GM19468 (cell line): ENCODE measurements at regions not wholly inside any gene's neighbourhood (a gene's known extent, or its start where the extent isn't known, plus 50 kb on each side); places are given as distances from the start of the nearest gene placed in this dataset.
"Not testable (repeated sequence)": the region's sequence is repeated elsewhere in the genome, so short reads cannot be mapped to it uniquely, and the experiment has no call there.

ENCODE experiments used
- ATAC-seq: cut with Tn5 transposase; IDR thresholded peaks from one replicate; pipeline ENCODE4 v1.9.1; 2021; ENCODE audit warnings: mild to moderate bottlenecking, moderate library complexity, moderate number of reproducible peaks; ENCODE audit not compliant: unreplicated experiment; ENCODE audit errors: extremely low read depth

DNA sequence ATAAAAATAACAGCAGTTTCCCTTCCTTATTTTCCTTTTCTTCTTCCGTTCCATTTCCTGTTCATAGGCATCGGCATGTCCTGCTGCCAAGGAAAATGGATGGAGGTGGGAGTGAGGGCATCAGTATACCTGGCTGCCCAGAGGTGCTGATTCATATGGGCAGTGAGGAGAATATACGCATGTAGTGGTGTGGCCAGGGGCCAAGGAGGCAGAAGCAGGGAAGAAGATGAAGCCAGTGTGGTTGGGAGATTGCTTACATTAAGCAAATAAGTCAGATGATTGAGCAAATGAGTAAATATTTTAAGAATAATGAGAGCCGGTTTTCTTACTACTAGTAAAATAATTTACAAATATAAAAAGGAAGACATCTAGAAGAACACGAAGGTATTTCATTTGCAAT, 344.9 kb upstream of the PAPPA start:
- no peak for ATAC-seq

DNA sequence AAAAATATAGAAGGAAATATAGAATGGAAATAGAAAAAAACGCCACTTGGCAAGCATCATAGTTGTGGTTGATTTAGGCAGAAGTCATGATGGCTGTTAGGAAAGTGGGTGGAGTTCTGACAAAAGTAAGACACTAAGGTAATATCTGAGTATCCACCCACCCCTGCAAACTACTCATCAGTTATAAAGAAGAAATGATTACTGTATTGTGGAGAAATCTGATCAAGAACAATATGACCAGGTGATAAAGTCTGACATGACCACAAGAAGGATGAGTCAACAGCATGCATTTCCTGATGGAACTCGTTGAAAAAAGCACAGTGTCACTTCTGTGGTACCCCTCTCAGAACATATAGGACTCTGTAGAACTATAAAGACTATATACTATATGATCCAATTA, 343.4 kb upstream of the PAPPA start:
- no peak for ATAC-seq

DNA sequence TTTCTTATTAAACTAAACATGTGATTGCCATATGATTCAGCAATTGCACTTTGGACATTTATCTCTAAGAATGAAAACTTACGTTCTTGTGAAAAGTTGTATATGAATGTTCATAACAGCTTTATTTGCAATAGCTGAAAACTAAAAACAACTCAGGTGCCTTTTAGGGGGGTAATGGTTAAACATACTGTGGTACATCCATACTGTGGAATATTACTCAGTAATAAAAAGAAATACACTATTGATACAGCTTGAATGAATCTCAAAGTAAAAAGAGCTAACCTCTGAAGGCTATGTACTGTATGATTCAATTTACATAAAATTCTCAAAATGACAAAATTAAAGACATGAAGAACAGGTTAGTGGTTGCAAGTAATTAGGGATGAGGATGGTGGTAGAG, 339.5 kb upstream of the PAPPA start:
- ATAC-seq: no peak

DNA sequence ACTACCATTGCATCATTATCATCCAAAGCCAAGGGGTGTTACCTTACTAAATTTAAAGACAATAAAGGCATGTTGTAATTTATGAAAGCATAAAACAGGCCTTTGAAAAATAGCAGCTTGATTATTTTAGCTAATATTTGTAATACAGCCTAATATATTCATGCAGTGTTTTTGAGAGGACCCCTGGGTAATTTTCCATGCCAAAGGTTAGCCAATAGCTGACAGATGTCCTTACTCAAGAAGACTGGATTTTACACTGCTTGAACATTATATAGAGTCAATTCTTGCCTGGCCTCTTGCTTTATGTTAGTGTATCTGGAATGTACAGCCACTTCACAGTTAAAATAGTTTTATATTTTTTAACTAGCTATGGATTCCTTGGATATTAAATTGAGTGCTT, 337.8 kb upstream of the PAPPA start:
- ATAC-seq: no peak

DNA sequence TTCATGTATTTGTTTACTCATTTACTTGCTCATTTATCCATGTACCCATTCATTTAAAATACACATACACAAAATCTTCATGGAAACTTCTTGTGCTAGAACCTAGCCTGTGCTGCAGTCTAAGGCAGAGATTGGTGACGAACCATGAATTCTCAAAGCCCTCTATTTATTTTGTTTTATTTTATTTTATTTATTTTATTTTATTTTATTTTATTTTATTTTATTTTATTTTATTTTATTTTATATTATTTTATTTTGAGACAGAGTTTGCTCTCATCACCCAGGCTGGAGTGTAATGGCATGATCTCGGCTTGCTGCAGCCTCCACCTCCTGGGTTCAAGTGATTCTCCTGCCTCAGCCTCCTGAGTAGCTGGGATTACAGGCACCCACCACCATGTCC, 334.9 kb upstream of the PAPPA start:
- not testable (repeated sequence) for ATAC-seq

DNA sequence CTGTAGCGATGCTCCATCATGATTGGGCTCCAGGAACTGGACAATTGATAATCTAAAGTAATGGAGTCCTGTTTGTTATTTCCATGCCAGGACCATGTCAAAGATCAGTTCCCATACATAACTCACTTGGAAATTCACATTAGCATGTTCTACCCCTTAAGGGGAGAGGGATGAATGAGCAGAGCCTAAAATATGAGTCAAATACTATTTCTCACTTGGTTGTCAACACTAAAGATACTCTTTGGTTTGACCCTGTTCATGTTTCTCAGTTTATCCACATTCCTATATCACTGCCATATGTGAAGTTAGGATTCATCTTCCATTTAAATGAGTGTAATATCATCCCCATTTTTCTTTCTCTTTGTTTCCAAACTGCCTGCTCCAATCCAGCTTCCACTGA, 321.6 kb upstream of the PAPPA start:
- no peak for ATAC-seq

DNA sequence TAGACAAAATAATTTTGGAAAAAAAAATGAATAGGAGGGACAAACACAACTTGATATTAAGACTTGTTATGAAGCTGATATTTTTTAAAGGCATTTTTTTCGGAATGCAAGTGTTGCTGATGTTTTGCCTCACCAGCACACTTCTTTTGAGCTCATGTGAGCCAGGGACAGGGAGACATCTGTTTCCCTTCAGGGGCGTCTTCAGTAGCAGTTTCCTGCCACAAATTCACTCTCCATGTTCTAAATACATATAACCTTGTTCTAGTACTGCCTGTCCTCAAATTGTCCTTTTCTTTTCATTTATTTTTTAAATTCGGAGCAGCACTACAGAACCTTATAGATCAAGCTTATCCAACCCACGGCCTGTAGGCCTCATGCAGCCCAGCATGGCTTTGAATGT, 316.0 kb upstream of the PAPPA start:
- ATAC-seq: no peak

DNA sequence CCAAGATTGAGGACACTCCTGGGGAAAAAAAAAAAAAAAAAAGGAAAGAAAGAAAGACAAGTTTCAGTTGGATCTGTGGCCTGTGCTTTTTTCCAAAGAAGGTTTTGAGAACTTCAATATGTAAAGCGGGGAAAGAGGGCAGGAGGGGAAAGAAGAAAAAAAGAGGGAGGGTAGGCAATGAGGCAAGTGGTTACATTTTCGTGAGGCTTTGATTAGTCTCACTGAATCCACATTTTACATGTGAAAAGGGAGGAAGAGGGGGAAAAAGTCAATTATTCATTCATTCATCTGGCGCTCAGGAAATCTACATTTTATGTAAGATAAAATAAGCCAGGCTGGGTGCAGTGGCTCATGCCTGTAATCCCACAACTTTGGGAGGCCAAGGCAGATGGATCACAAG, 315.2 kb upstream of the PAPPA start:
- ATAC-seq: no peak

DNA sequence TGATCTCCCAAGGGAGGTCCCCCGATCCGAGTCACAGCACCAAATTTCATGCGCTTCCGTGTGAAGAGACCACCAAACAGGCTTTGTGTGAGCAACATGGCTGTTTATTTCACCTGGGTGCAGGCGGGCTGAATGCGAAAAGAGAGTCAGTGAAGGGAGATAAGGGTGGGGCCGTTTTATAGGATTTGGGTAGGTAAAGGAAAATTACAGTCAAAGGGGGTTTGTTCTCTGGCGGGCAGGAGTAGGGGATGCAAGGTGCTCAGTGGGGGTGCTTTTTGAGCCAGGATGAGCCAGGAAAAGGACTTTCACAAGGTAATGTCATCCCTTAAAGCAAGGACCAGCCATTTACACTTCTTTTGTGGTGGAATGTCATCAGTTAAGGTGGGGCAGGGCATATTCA, 309.2 kb upstream of the PAPPA start:
- ATAC-seq: not testable (repeated sequence)

DNA sequence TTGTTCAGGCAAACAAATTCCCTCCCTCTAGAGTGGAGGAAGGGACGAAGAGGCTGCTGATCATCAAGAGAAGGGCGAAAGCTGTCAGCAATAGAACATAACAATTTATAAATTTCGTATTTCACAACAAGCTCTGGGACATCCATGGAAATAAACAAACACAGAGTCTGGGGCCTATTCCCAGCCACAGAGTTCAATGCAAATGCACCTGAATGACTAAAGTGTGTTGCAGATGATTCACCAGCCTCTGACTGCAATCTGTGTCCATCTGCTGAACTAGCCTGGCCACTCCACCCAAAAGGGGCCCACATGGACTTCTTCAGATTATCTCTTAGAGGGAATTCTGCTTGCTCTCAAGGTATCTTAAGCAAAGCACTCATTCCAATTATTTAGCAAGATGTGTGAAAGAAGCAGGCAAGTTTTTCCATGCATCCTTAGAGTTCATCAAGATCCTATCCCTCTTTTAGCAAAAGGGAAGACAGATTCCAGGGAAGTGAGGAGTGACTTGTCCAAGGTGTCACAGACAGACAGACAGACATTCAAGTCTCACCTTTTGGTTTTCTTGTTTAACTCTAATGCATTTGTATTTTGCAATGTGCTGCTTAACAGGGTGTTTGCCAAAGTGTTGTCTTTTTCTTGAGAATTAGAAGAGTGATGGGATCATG, 307.8 kb upstream of the PAPPA start:
- no peak for ATAC-seq

DNA sequence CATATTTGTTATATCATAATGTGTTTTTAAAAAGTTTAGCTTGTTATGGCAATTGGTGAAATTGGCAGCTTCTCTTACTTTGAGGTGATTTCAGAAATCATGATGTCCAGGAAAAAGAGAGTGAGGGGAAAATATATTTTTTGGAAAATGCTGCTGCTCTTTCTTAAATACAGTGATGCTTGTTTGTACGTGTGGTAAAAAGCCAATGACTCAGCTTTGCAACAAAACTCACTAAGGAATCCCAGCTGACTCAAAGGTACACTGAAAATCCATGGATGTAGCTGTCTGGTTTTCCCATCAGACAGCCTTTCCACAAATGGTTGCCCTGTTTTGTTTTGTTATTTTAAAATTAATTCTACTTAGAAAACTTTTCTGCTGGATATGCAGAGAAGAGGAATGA, 306.4 kb upstream of the PAPPA start:
- ATAC-seq: no peak

DNA sequence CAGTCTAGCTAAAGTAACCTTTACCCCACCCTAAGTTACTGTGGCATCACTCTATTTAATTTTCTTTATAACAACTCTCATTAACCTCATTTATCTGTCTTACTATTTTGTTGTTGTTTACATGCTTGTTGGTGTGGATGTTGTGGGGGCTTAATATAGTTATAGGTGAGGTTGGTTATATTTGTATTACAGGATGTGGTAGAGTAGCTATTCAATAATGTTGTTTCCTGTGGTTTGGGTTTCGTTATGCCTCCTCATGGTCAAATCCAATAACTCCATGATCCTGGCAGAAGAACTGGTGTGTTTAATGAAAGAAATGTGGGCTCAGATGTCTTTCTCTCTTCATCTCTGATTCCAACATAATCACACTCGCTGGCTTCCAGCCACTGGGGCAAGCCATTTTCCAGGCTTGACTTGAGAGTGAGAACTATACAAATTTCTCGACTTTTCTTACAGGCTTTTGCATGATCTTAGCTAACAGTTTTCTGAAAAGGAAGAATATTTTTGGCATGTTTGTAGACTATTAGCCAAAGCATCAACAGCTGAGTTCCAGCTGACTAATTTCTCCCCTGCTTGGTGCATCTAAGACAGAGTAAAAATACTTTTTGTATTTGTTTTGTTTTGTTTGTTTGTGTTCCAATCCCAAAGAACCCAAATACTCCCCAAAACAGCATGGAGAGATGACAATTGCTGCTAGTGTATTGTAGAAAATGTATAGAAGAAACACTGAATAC, 303.7 kb upstream of the PAPPA start:
- ATAC-seq: no peak

DNA sequence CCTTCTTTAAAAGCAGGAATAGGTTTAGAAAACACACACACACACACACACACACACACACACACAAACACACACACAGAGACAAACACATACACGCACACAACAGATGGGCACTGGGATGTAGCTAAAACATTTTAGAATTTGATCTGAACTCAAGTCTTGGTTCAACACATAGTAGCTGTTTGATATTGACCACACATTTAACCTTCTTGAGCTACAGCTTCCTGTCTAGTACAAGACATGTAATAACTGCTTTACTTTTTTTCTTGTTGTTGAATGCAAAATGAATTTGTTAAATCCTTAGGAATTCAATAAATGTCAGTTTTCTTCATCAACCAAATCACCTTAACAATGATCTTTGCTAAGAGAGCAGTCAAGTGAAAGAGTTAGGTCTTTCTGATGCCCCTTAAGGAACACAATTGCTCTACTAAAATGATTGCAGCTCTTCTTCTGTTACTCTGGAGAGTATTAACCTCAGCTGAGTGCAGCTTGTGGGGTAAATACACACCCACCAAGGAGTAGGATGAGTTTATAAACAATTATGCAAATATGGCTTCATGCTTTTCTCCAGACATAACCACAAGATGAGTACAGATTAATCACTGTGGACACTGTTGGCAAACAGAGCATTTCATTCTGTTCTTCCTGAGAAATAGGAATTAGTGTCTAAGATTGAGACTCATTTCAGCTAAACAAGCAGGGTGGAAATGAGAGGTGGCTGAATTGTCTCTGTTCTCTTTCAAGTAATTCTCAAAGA, 302.9 kb upstream of the PAPPA start:
- ATAC-seq: no peak

DNA sequence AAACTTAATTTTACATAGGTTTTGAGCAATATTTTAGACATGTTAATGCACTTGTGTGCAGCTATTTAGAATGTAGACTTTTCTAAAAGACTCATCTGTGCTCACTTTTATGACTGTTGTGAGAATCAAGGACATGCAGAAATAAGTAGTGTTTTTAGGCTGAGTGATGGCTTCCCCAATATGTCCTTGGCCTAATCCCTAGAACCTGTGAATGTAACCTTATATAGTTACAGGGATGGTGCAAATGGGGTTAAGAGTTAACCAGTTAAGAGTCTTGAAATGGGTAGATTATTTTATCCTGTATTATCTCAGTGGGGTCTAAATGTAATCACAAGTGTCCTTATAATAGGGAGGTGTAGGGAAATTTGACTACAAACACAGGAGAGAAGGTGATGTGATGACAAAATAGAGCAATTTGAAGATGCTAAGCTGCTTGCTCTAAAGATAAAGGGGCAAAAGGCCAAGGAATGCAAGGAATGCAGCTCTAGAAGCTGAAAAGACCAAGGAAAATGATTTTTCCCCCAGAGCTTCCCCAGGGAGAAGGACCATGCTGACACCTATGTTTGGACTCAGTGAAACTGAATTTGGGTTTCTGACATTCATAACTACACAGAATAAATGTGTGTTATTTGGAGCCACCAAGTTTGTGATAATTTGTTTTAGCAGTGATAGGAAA, 298.0 kb upstream of the PAPPA start:
- ATAC-seq: no peak

DNA sequence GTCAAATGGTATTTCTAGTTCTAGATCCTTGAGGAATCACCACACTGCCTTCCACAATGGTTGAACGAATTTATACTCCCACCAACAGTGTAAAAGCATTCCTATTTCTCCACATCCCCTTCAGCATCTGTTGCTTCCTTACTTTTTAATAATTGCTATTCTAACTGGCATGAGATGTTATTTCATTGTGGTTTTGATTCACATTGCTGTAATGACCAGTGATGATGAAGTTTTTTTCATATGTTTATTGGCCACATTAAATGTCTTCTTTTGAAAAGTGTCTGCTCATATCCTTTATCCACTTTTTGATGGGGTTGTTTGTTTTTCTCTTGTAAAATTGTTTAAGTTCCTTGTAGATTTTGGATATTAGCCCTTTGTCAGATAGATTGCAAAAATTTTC, 295.2 kb upstream of the PAPPA start:
- ATAC-seq: not testable (repeated sequence)

DNA sequence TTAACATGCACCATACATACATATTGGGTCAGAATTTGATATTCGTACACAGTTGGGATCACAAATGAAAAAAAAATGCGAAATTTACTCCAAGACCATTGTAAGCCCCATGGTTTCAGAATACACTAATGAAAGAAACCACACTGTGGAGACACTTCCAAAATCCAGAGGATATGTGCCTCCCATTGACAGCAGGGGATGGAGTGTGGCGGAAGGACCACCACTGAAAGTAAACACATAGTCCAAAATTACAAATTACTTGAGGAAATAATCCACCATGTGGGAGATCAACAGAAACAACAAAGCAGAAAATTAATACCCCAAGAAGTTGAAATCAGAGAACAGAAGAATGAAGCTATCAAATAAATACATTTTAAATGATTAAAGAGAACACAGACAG, 291.6 kb upstream of the PAPPA start:
- no peak for ATAC-seq

DNA sequence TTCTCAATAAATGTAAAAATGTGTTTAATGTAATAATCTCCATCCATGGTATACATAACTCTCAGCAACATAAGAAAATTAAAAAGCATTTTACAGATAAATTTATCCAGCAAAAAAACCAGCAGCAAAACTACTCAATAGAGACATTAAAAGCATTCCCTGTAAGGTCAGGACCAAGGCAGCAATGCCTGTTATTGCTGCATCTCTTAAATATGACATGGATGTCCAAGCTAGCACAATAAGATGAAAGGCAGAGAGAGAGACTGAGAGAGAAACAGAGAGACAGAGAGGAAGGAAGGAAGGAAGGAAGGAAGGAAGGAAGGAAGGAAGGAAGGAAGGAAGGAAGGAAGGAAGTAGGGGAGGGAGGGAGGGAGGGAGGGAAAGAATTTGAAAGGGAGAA, 289.0 kb upstream of the PAPPA start:
- no peak for ATAC-seq

DNA sequence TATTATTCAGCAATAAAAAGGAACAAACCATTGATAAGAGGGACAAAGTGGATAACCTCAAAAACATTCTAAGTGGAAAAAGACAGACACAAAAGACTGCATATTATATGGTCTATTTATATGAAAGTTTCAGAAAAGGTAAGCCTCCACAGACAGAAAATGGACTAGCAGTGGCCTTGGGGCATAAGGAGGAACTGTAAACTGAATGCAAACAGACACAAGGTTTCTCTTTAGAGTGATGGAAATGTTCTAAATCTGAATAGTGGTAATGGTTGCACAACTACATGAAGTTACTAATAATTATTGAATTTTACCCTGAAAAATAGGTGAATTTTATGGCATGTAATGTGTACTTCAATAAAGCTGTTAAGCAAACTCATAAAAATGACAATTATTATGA, 286.3 kb upstream of the PAPPA start:
- ATAC-seq: no peak

DNA sequence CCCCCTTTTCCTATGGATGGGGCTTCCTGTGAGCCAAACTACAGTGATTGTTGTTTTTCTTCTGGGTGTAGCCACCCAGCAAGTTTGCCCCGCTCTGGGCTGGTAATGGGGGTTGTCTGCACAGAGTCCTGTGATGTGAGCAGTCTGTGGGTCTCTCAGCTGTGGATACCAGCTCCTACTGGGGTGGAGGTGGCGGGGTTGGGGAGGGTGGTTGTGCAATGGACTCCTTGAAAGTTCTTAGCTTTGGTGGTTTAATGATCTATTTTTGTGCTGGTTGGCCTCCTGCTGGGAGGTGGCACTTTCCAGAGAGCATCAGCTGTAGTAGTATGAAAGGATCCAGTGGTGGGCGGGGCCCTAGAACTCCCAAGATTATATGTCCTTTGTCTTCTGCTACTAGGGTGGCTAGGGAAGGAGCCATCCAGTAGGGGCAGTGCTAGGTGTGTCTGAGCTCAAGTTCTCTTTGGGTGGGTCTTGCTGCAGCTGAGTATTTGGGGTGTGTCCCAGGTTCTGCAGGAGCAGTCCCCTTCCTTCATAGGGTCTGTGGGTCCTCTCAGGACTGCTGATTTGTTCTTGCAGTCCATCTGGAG, 275.6 kb upstream of the PAPPA start:
- no peak for ATAC-seq

DNA sequence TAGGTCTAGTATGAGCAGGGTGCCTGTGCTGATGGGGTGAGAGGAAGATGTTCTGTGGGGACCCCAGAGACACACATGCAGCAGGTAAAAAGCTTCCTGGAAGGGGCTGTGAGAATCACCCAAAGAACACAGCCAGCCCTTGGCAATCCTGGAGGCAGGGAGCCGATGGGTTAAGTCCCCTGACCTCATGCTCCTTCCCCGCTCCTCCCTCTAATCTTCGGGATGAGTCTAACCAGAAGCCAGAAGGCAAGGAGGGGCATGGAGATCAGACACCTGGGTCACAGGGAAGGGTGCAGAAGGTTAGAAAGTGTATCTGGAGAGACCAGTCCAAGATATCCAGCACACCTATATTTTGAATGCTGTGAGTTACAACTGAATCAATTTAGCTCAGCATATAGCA, 274.1 kb upstream of the PAPPA start:
- ATAC-seq: no peak
